ENCODE measurements at regions not wholly inside any gene's neighbourhood (a gene's known extent, or its start where the extent isn't known, plus 50 kb on each side); places are given as distances from the start of the nearest gene placed in this dataset.

- DNase-seq: no peak
Observed at GRCh38 chr3:104820959-104821358, 545.8 kb upstream of the ALCAM start.

- no peak for DNase-seq
Observed at GRCh38 chr3:104825116-104825515, 541.6 kb upstream of the ALCAM start.

- DNase-seq: no peak
Observed at GRCh38 chr3:104831071-104831470, 535.6 kb upstream of the ALCAM start.

- DNase-seq: no peak
Observed at GRCh38 chr3:104832530-104832929, 534.2 kb upstream of the ALCAM start.

GRCh38 chr3:104835376-104835775 is 531.3 kb upstream of the ALCAM start:
- no peak for DNase-seq

GRCh38 chr3:104846270-104846669 is 520.4 kb upstream of the ALCAM start:
- no peak for DNase-seq

- no peak for DNase-seq
Observed at GRCh38 chr3:104849070-104849469, 517.6 kb upstream of the ALCAM start.

GRCh38 chr3:104854468-104854867 is 512.2 kb upstream of the ALCAM start:
- no peak for DNase-seq

GRCh38 chr3:104855702-104856101 is 511.0 kb upstream of the ALCAM start:
- DNase-seq: no peak

- DNase-seq: no peak
Observed at GRCh38 chr3:104856741-104857140, 510.0 kb upstream of the ALCAM start.

GRCh38 chr3:104868291-104868690 is 498.4 kb upstream of the ALCAM start:
- DNase-seq: no peak

- no peak for DNase-seq
Observed at GRCh38 chr3:104870276-104870675, 496.4 kb upstream of the ALCAM start.

- no peak for DNase-seq
Observed at GRCh38 chr3:104873331-104873730, 493.4 kb upstream of the ALCAM start.

GRCh38 chr3:104878395-104878794 is 488.3 kb upstream of the ALCAM start:
- no peak for DNase-seq

- no peak for DNase-seq
Observed at GRCh38 chr3:104879919-104880318, 486.8 kb upstream of the ALCAM start.

- DNase-seq: no peak
Observed at GRCh38 chr3:104885214-104885814, 481.4 kb upstream of the ALCAM start.

GRCh38 chr3:104886220-104886995 is 480.3 kb upstream of the ALCAM start:
- no peak for DNase-seq

GRCh38 chr3:104887069-104887468 is 479.6 kb upstream of the ALCAM start:
- no peak for DNase-seq

GRCh38 chr3:104887619-104888018 is 479.1 kb upstream of the ALCAM start:
- DNase-seq: no peak

GRCh38 chr3:104892044-104892443 is 474.7 kb upstream of the ALCAM start:
- DNase-seq: no peak

GRCh38 chr3:104896624-104897023 is 470.1 kb upstream of the ALCAM start:
- DNase-seq: no peak

GRCh38 chr3:104901396-104901795 is 465.3 kb upstream of the ALCAM start:
- DNase-seq: no peak

- DNase-seq: no peak
Observed at GRCh38 chr3:104903064-104903463, 463.6 kb upstream of the ALCAM start.

- DNase-seq: no peak
Observed at GRCh38 chr3:104906001-104906639, 460.6 kb upstream of the ALCAM start.

All from hematopoietic multipotent progenitor cell treated with erythropoietin and hydrocortisone succinate and interleukin-3 and kit ligand, for 8 days (in vitro differentiated cells).